GM23248 (cell line): ENCODE measurements at regions not wholly inside any gene's neighbourhood (a gene's known extent, or its start where the extent isn't known, plus 50 kb on each side); places are given as distances from the start of the nearest gene placed in this dataset.

Source experiments
- DNase-seq: peaks from one replicate; pipeline ENCODE4 v3.0.0-alpha.2; 2015
- H2AFZ ChIP-seq: fragments of 200-600 bp; sonication (generic); 2 replicates; pipeline ENCODE4 v1.6.1; 2016; ENCODE audit warnings: antibody characterized with exemption
- H3F3A ChIP-seq: fragments of 200-600 bp; sonication (generic); 2 replicates; pipeline ENCODE4 v1.6.1; 2016; ENCODE audit warnings: mild to moderate bottlenecking, antibody characterized with exemption, mixed run types; ENCODE audit not compliant: insufficient read depth
- H3K27ac ChIP-seq: fragments of 200-600 bp; sonication (generic); 2 replicates; pipeline ENCODE4 v1.5.1; 2016; ENCODE audit warnings: mild to moderate bottlenecking
- H3K27me3 ChIP-seq: fragments of 200-600 bp; sonication (generic); replicated peaks from 2 replicates; pipeline ENCODE4 v1.6.1; 2016; ENCODE audit warnings: mild to moderate bottlenecking; ENCODE audit not compliant: insufficient read depth
- H3K36me3 ChIP-seq: fragments of 200-600 bp; sonication (generic); 2 replicates; pipeline ENCODE4 v1.6.1; 2016; ENCODE audit warnings: low read depth, mild to moderate bottlenecking
- H3K4me1 ChIP-seq: fragments of 200-600 bp; sonication (generic); 2 replicates; pipeline ENCODE4 v1.6.1; 2016; ENCODE audit warnings: mild to moderate bottlenecking; ENCODE audit not compliant: insufficient read depth
- H3K4me2 ChIP-seq: fragments of 200-600 bp; sonication (generic); one replicate; pipeline ENCODE4 v1.6.1; 2016; ENCODE audit warnings: mild to moderate bottlenecking; ENCODE audit not compliant: unreplicated experiment
- H3K4me3 ChIP-seq: fragments of 200-600 bp; sonication (generic); 2 replicates; pipeline ENCODE4 v1.5.1; 2016; ENCODE audit warnings: mild to moderate bottlenecking
- H3K79me2 ChIP-seq: fragments of 200-600 bp; sonication (generic); 2 replicates; pipeline ENCODE4 v1.6.1; 2016; ENCODE audit warnings: mild to moderate bottlenecking; ENCODE audit not compliant: insufficient read depth
- H3K9ac ChIP-seq: fragments of 200-600 bp; sonication (generic); 2 replicates; pipeline ENCODE4 v1.6.1; 2016; ENCODE audit warnings: mild to moderate bottlenecking
- H3K9me2 ChIP-seq: fragments of 200-600 bp; sonication (generic); 2 replicates; pipeline ENCODE4 v1.6.1; 2016; ENCODE audit warnings: mixed run types, mild to moderate bottlenecking, moderate library complexity; ENCODE audit not compliant: insufficient read depth
- H3K9me3 ChIP-seq: fragments of 200-600 bp; sonication (generic); one replicate; pipeline ENCODE4 v1.6.1; 2017; ENCODE audit warnings: low read depth
- H4K20me1 ChIP-seq: fragments of 200-600 bp; sonication (generic); 2 replicates; pipeline ENCODE4 v1.6.0; 2016; ENCODE audit not compliant: insufficient read depth
- EZH2 ChIP-seq: fragments of 200-600 bp; sonication (generic); IDR thresholded peaks from 2 replicates; pipeline ENCODE4 v1.6.1; 2018; ENCODE audit warnings: antibody characterized with exemption, mild to moderate bottlenecking; ENCODE audit not compliant: insufficient read depth, poor library complexity, severe bottlenecking
- EZH2phosphoT487 ChIP-seq: fragments of 200-600 bp; sonication (generic); IDR thresholded peaks from 2 replicates; pipeline ENCODE4 v1.6.1; 2018; ENCODE audit warnings: antibody characterized with exemption, moderate library complexity, mild to moderate bottlenecking, low read depth; ENCODE audit not compliant: insufficient read depth
- WGBS, 2 experiments: methylation state at CpG; one replicate each; pipeline ENCODE4 v1.1.6; 2015 to 2017; ENCODE audit warnings: low lambda C conversion rate in 2 of 2, low coverage in 1 of 2; ENCODE audit errors: missing lambda C conversion rate in 2 of 2; 5-methylcytosine and 5-hydroxymethylcytosine counted together
- in situ Hi-C: fragments of 300-500 bp; cut with MboI; formaldehyde crosslinking; loops from 2 replicates; pipeline ENCODE4 v1.15.0; 2020

GRCh38 chr16:63157818-63158217 is 1121.6 kb upstream of the CDH8 start:
- H3K4me3 ChIP-seq: no peak overlapping the region
- no peaks in the 10 kb centered on the region for H3K4me1 ChIP-seq
- no peaks in the 10 kb centered on the region for H3K27me3 ChIP-seq
- 35 to 40% methylated on average over 5 of the region's 5 CpGs for WGBS, 2 experiments
- H3K36me3 ChIP-seq: no peaks in the 10 kb centered on the region
- no peak overlapping the region for H2AFZ ChIP-seq
- H3K9me3 ChIP-seq: no peaks in the 10 kb centered on the region
- no peaks in the 10 kb centered on the region for H3F3A ChIP-seq
- TF ChIP-seq EZH2phosphoT487: no peak
- TF ChIP-seq EZH2: no peak
- no peaks in the 10 kb centered on the region for H4K20me1 ChIP-seq
- no peaks in the 10 kb centered on the region for H3K9me2 ChIP-seq
- H3K27ac ChIP-seq: no peak overlapping the region
- no peak overlapping the region for H3K4me2 ChIP-seq
- H3K9ac ChIP-seq: no peak overlapping the region
- in situ Hi-C loops: no loop called here
- no peaks in the 10 kb centered on the region for H3K79me2 ChIP-seq
- DNase-seq: no peak

GRCh38 chr16:63146251-63146650 is 1110.0 kb upstream of the CDH8 start:
- WGBS, 2 experiments: 7 to 12% methylated on average over 1 of the region's 1 CpG

DNA sequence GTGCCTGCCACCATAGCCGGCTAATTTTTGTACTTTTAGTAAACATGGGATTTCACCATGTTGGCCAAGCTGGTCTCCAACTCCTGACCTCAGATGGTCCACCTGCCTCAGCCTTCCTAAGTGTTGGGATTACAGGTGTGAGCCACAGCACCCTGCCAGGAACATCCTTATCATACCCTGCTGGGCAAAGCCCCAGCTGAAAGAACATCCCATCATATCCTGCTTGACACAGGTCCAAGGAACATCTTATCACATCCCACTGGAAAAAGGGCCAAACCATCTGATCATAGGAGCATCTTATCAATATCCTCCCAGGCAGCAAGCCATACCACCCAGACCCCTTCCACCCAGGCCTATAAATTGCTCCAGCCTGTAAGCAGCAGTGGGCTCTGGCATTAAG is 1109.2 kb upstream of the CDH8 start:
- Histone ChIP-seq H4K20me1 (no peaks in the 10 kb centered on the region), H3F3A (no peaks in the 10 kb centered on the region), H3K4me3 (no peak overlapping the region), H3K4me1 (no peaks in the 10 kb centered on the region), H3K9me3 (no peaks in the 10 kb centered on the region), H3K9me2 (no peaks in the 10 kb centered on the region), H3K4me2 (no peak overlapping the region), H3K79me2 (no peaks in the 10 kb centered on the region), H2AFZ (no peak overlapping the region), H3K27ac (no peak overlapping the region), H3K36me3 (no peaks in the 10 kb centered on the region), H3K9ac (no peak overlapping the region), H3K27me3 (no peaks in the 10 kb centered on the region)
- in situ Hi-C loops: no loop called here
- 57 to 69% methylated on average over 1 of the region's 1 CpG for WGBS, 2 experiments
- no peak for DNase-seq
- TF ChIP-seq EZH2 (no peak), EZH2phosphoT487 (no peak)

More at GRCh38 chr16:63146251-63146650, 1110.0 kb upstream of the CDH8 start:
- Histone ChIP-seq H3K9me3 (no peaks in the 10 kb centered on the region), H3K4me2 (no peak overlapping the region), H2AFZ (no peak overlapping the region), H3K36me3 (no peaks in the 10 kb centered on the region), H4K20me1 (no peaks in the 10 kb centered on the region), H3F3A (no peaks in the 10 kb centered on the region), H3K4me3 (no peak overlapping the region), H3K27ac (no peak overlapping the region), H3K4me1 (no peaks in the 10 kb centered on the region), H3K9me2 (no peaks in the 10 kb centered on the region), H3K9ac (no peak overlapping the region), H3K79me2 (no peaks in the 10 kb centered on the region), H3K27me3 (no peaks in the 10 kb centered on the region)
- DNase-seq: no peak
- TF ChIP-seq EZH2: no peak
- no peak for TF ChIP-seq EZH2phosphoT487
- in situ Hi-C loops: no loop called here

- no peaks in the 10 kb centered on the region for H3K9me2 ChIP-seq
- H3K9ac ChIP-seq: no peak overlapping the region
- H3F3A ChIP-seq: no peaks in the 10 kb centered on the region
- no peaks in the 10 kb centered on the region for H4K20me1 ChIP-seq
- DNase-seq: no peak
- H3K4me2 ChIP-seq: no peak overlapping the region
- H3K36me3 ChIP-seq: no peaks in the 10 kb centered on the region
- H3K4me3 ChIP-seq: no peak overlapping the region
- 16 to 20% methylated on average over 2 of the region's 2 CpGs for WGBS, 2 experiments
- H3K79me2 ChIP-seq: no peaks in the 10 kb centered on the region
- H3K27ac ChIP-seq: no peak overlapping the region
- in situ Hi-C loops: no loop called here
- H3K4me1 ChIP-seq: no peaks in the 10 kb centered on the region
- no peaks in the 10 kb centered on the region for H3K27me3 ChIP-seq
- no peaks in the 10 kb centered on the region for H3K9me3 ChIP-seq
- H2AFZ ChIP-seq: no peak overlapping the region
- no peak for TF ChIP-seq EZH2
- no peak for TF ChIP-seq EZH2phosphoT487
Measured at GRCh38 chr16:63135069-63135468, 1098.8 kb upstream of the CDH8 start.

- H3K4me2 ChIP-seq: no peak overlapping the region
- TF ChIP-seq EZH2phosphoT487 (no peak), EZH2 (no peak)
- H3K27ac ChIP-seq: no peak overlapping the region
- H3F3A ChIP-seq: no peaks in the 10 kb centered on the region
- H3K36me3 ChIP-seq: no peaks in the 10 kb centered on the region
- no peaks in the 10 kb centered on the region for H3K4me1 ChIP-seq
- in situ Hi-C loops: no loop called here
- H3K9me2 ChIP-seq: no peaks in the 10 kb centered on the region
- H3K4me3 ChIP-seq: no peak overlapping the region
- H2AFZ ChIP-seq: no peak overlapping the region
- no peaks in the 10 kb centered on the region for H3K79me2 ChIP-seq
- H4K20me1 ChIP-seq: no peaks in the 10 kb centered on the region
- no peak overlapping the region for H3K9ac ChIP-seq
- no peaks in the 10 kb centered on the region for H3K27me3 ChIP-seq
- no peak for DNase-seq
- WGBS, 2 experiments: 10 to 19% methylated on average over 2 of the region's 2 CpGs
- peaks cover 3% of the 10 kb centered on the region for H3K9me3 ChIP-seq
Measured at GRCh38 chr16:63131503-63131902, 1095.3 kb upstream of the CDH8 start.
